Keratinocyte (primary cell): ENCODE measurements at regions not wholly inside any gene's neighbourhood (a gene's known extent, or its start where the extent isn't known, plus 50 kb on each side); places are given as distances from the start of the nearest gene placed in this dataset.
A peak's percentile ranks its signal among the peaks of the same experiment; 100 is the strongest.

ENCODE experiments used
- DNase-seq: peaks from one replicate; pipeline ENCODE4 v3.0.0-alpha.2; 2011; ENCODE audit warnings: low read depth, missing footprints, low spot score
- FAIRE-seq: peaks from 2 replicates; lab custom pipeline; 2011; peaks lifted over from hg19 to GRCh38; lab: Jason Lieb, UNC
- H2AFZ ChIP-seq: 2 replicates; pipeline ENCODE4 v1.6.0; 2012; ENCODE audit warnings: low read length, control low read depth, inconsistent platforms; ENCODE audit not compliant: control insufficient read depth
- H3K27ac ChIP-seq: 2 replicates; pipeline ENCODE4 v1.5.1; 2011; ENCODE audit warnings: low read length; ENCODE audit not compliant: control insufficient read depth, insufficient read depth
- H3K27me3 ChIP-seq: 3 replicates; pipeline ENCODE4 v1.6.0; 2011; ENCODE audit warnings: low read length; ENCODE audit not compliant: control insufficient read depth, insufficient read depth; ENCODE audit errors: extremely low read depth
- H3K36me3 ChIP-seq, 2 experiments: 2 replicates in 1 of 2; 3 replicates in 1 of 2; pipeline ENCODE4 v1.5.1; 2011; ENCODE audit warnings: low read length in 2 of 2, mild to moderate bottlenecking in 1 of 2; ENCODE audit not compliant: control insufficient read depth in 2 of 2, insufficient read depth in 2 of 2; ENCODE audit errors: extremely low read depth in 1 of 2
- H3K4me1 ChIP-seq: 3 replicates; pipeline ENCODE4 v1.5.1; 2011; ENCODE audit warnings: low read length; ENCODE audit not compliant: control insufficient read depth, insufficient read depth; ENCODE audit errors: extremely low read depth
- H3K4me2 ChIP-seq: 3 replicates; pipeline ENCODE4 v1.6.0; 2011; ENCODE audit warnings: low read depth, low read length; ENCODE audit not compliant: control insufficient read depth, insufficient read depth; ENCODE audit errors: extremely low read depth
- H3K4me3 ChIP-seq, 3 experiments: fragments of 200-600 bp in 1 of 3; sonication (generic) in 1 of 3; 2 replicates in 2 of 3; 3 replicates in 1 of 3; pipeline ENCODE4 v1.5.1; 2011 to 2016; ENCODE audit warnings: low read length in 3 of 3, mild to moderate bottlenecking in 3 of 3, control low read depth in 2 of 3, inconsistent platforms in 1 of 3, low read depth in 1 of 3, mixed read lengths in 1 of 3, mixed run types in 1 of 3, moderate library complexity in 1 of 3; ENCODE audit not compliant: control insufficient read depth in 2 of 3, insufficient read depth in 2 of 3; ENCODE audit errors: extremely low read depth in 1 of 3
- H3K79me2 ChIP-seq: 2 replicates; pipeline ENCODE4 v1.6.0; 2012; ENCODE audit warnings: low read length; ENCODE audit not compliant: control insufficient read depth, insufficient read depth
- H3K9ac ChIP-seq: 3 replicates; pipeline ENCODE4 v1.6.0; 2011; ENCODE audit warnings: low read length; ENCODE audit not compliant: control insufficient read depth, insufficient read depth; ENCODE audit errors: extremely low read depth
- H3K9me1 ChIP-seq: 3 replicates; pipeline ENCODE4 v1.6.0; 2011; ENCODE audit warnings: low read length; ENCODE audit not compliant: control insufficient read depth, insufficient read depth; ENCODE audit errors: extremely low read depth
- H3K9me3 ChIP-seq: 2 replicates; pipeline ENCODE4 v1.5.1; 2012; ENCODE audit warnings: low read depth, low read length; ENCODE audit not compliant: control insufficient read depth
- H4K20me1 ChIP-seq: 3 replicates; pipeline ENCODE4 v1.6.0; 2011; ENCODE audit warnings: low read length; ENCODE audit not compliant: control insufficient read depth, insufficient read depth; ENCODE audit errors: extremely low read depth
- EZH2 ChIP-seq: IDR thresholded peaks from one replicate; pipeline ENCODE4 v1.6.1; 2012; ENCODE audit warnings: inconsistent platforms, mild to moderate bottlenecking, low read length, moderate library complexity
- dilution Hi-C: fragments of 300-500 bp; cut with MboI; formaldehyde crosslinking; loops from one replicate; pipeline ENCODE4 v1.7.0; 2020; ENCODE audit warnings: low sequenced_read_pairs; ENCODE audit not compliant: extremely low pct_ligation_motif_present
- TF ChIP-seq, protein P1 (sequence below), 3 experiments: IDR thresholded peaks in 1 of 3; conservative IDR thresholded peaks in 1 of 3; optimal IDR thresholded peaks in 1 of 3; 2 replicates in 2 of 3; 3 replicates in 1 of 3; pipeline versions ENCODE3 to v1.5.1; 2011; ENCODE audit warnings: low read length in 3 of 3, mild to moderate bottlenecking in 3 of 3, moderate library complexity in 2 of 3, control low read depth in 1 of 3, inconsistent platforms in 1 of 3; ENCODE audit not compliant: insufficient read depth in 2 of 3; ENCODE audit errors: extremely low read depth in 1 of 3

GRCh38 chr6:90459225-90459758 lies 127.6 kb downstream of the MAP3K7 start:
- H4K20me1 ChIP-seq, result no peaks in the 10 kb centered on the region
- no peak for FAIRE-seq
- no peak overlapping the region for H3K9ac ChIP-seq
- H3K79me2 ChIP-seq, result no peaks in the 10 kb centered on the region
- DNase-seq, result no peak
- H2AFZ ChIP-seq, result no peak overlapping the region
- H3K27me3 ChIP-seq, result no peaks in the 10 kb centered on the region
- no peaks in the 10 kb centered on the region for H3K9me1 ChIP-seq
- peaks cover 11% of the 10 kb centered on the region for H3K4me1 ChIP-seq
- H3K4me2 ChIP-seq, result no peak overlapping the region
- no peak overlapping the region for H3K27ac ChIP-seq
- no peaks in the 10 kb centered on the region for H3K36me3 ChIP-seq
- dilution Hi-C loops, result no loop called here
- TF ChIP-seq, protein P1, sequence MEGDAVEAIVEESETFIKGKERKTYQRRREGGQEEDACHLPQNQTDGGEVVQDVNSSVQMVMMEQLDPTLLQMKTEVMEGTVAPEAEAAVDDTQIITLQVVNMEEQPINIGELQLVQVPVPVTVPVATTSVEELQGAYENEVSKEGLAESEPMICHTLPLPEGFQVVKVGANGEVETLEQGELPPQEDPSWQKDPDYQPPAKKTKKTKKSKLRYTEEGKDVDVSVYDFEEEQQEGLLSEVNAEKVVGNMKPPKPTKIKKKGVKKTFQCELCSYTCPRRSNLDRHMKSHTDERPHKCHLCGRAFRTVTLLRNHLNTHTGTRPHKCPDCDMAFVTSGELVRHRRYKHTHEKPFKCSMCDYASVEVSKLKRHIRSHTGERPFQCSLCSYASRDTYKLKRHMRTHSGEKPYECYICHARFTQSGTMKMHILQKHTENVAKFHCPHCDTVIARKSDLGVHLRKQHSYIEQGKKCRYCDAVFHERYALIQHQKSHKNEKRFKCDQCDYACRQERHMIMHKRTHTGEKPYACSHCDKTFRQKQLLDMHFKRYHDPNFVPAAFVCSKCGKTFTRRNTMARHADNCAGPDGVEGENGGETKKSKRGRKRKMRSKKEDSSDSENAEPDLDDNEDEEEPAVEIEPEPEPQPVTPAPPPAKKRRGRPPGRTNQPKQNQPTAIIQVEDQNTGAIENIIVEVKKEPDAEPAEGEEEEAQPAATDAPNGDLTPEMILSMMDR (optimal IDR thresholded peaks at IDR 0.05 in 1 of 3, IDR thresholded peaks at IDR 0.05 in 1 of 3, conservative IDR thresholded peaks at IDR 0.05 in 1 of 3; ENCODE audit: extremely low read depth in 1 of 3, insufficient read depth in 2 of 3, low read length in 3 of 3), result no peak
- no peak for TF ChIP-seq EZH2
- no peaks in the 10 kb centered on the region for H3K9me3 ChIP-seq
- H3K4me3 ChIP-seq, result no peak overlapping the region

DNA sequence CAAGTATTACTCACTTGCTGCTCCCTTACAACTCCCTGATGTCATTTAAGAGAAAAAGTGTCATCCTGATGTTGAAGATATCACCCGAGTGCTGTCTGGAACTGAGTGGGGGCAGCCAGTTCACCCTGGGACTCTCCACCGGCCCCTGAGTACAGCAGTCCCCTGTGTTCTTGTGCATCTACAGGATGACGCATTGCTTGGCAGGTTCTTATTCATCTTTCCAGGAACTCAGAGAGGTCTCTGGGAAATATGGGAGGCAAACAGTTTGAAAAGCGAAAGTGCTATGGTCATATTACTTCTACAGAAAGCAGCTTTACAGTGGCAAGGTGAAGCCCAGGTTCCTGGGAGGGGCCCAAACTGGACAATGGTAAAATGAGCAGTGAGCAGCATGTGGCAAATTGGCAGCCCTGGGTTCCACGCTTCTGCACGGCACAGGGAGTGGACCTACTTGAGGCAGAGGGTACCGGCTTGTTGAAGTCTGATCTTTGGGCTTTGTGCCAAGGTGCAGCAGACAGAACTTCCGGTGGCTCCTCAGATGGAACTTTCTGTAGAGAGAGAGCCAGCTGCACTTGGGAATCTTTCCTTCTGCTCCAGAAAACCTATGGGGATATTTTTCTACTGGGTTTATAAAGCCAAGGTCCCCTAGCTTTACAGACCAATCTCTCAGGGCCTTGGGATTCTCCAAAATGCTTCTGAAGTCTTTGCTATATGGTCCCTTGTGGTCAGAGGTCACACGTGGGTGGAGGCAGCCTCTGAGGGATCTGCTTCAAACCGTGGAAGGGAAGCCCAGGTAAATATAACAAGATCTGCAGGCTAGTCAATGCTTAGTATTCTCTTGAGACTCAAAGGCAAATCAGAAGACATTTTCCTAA lies 128.3 kb downstream of the MAP3K7 start:
- dilution Hi-C loops, result no loop called here
- no peaks in the 10 kb centered on the region for H3K36me3 ChIP-seq
- H3K9me3 ChIP-seq, result no peaks in the 10 kb centered on the region
- DNase-seq (no peak), FAIRE-seq (peak; percentile 49)
- H3K27ac ChIP-seq, result no peak overlapping the region
- H3K4me3 ChIP-seq, result no peak overlapping the region
- H3K27me3 ChIP-seq, result no peaks in the 10 kb centered on the region
- H3K79me2 ChIP-seq, result no peaks in the 10 kb centered on the region
- H3K9ac ChIP-seq, result no peak overlapping the region
- H2AFZ ChIP-seq, result no peak overlapping the region
- H3K9me1 ChIP-seq, result no peaks in the 10 kb centered on the region
- no peak overlapping the region for H3K4me2 ChIP-seq
- no peaks in the 10 kb centered on the region for H4K20me1 ChIP-seq
- no peak for TF ChIP-seq EZH2
- TF ChIP-seq, protein P1 (optimal IDR thresholded peaks at IDR 0.05 in 1 of 3, IDR thresholded peaks at IDR 0.05 in 1 of 3, conservative IDR thresholded peaks at IDR 0.05 in 1 of 3; ENCODE audit: extremely low read depth in 1 of 3, insufficient read depth in 2 of 3, low read length in 3 of 3), result no peak
- peaks cover 11% of the 10 kb centered on the region for H3K4me1 ChIP-seq
